ENCODE measurements at regions not wholly inside any gene's neighbourhood (a gene's known extent, or its start where the extent isn't known, plus 50 kb on each side); places are given as distances from the start of the nearest gene placed in this dataset.

GRCh38 chr5:101796427-101796826 is 499.7 kb downstream of the SLCO4C1 start (continued):
- TF ChIP-seq POU5F1 (IDR thresholded peaks at IDR 0.05; ENCODE audit: low read depth, low read length) (no peak), TCF12 (IDR thresholded peaks at IDR 0.05; ENCODE audit: low read depth, low read length) (no peak)

Data from H1 (cell line).